NOMO-1 (cell line): ENCODE measurements at regions not wholly inside any gene's neighbourhood (a gene's known extent, or its start where the extent isn't known, plus 50 kb on each side); places are given as distances from the start of the nearest gene placed in this dataset.
"Not testable (repeated sequence)": the region's sequence is repeated elsewhere in the genome, so short reads cannot be mapped to it uniquely, and the experiment has no call there.

ENCODE experiments used
- DNase-seq, 2 experiments: peaks; one replicate each; lab custom pipeline; 2025; ENCODE audit not compliant: unreplicated experiment in 2 of 2; lab: John Stamatoyannopoulos, UW

- DNase-seq, result no peak
Measured at GRCh38 chr12:25855716-25856115, 102.8 kb upstream of the RASSF8 start.

GRCh38 chr12:25859976-25860375 is 98.5 kb upstream of the RASSF8 start:
- DNase-seq, result no peak

- no peak for DNase-seq
Measured at GRCh38 chr12:25861226-25861625, 97.3 kb upstream of the RASSF8 start.

- no peak for DNase-seq
Measured at GRCh38 chr12:25864306-25865276, 93.9 kb upstream of the RASSF8 start.

- no peak for DNase-seq
Measured at GRCh38 chr12:25866586-25867378, 91.7 kb upstream of the RASSF8 start.

- DNase-seq, result no peak
Measured at GRCh38 chr12:25868193-25868592, 90.3 kb upstream of the RASSF8 start.

- no peak for DNase-seq
Measured at GRCh38 chr12:25872137-25872536, 86.3 kb upstream of the RASSF8 start.

GRCh38 chr12:25875661-25876060 is 82.8 kb upstream of the RASSF8 start:
- DNase-seq, result no peak

GRCh38 chr12:25876383-25877045 is 82.0 kb upstream of the RASSF8 start:
- no peak for DNase-seq

- no peak for DNase-seq
Measured at GRCh38 chr12:25877446-25877845, 81.0 kb upstream of the RASSF8 start.

- no peak for DNase-seq
Measured at GRCh38 chr12:25882266-25882665, 76.2 kb upstream of the RASSF8 start.

GRCh38 chr12:25883026-25883916 is 75.2 kb upstream of the RASSF8 start:
- no peak for DNase-seq

- no peak for DNase-seq
Measured at GRCh38 chr12:25884024-25884919, 74.2 kb upstream of the RASSF8 start.

GRCh38 chr12:25884920-25885234 is 73.6 kb upstream of the RASSF8 start:
- DNase-seq, result no peak

GRCh38 chr12:25886396-25886795 is 72.1 kb upstream of the RASSF8 start:
- DNase-seq, result no peak

GRCh38 chr12:25887367-25887766 is 71.1 kb upstream of the RASSF8 start:
- DNase-seq, result no peak

GRCh38 chr12:25889185-25889584 is 69.3 kb upstream of the RASSF8 start:
- no peak for DNase-seq

GRCh38 chr12:25891095-25891494 is 67.4 kb upstream of the RASSF8 start:
- DNase-seq, result not testable (repeated sequence)

- DNase-seq, result no peak
Measured at GRCh38 chr12:25894759-25895158, 63.7 kb upstream of the RASSF8 start.
